ENCODE measurements at regions not wholly inside any gene's neighbourhood (a gene's known extent, or its start where the extent isn't known, plus 50 kb on each side); places are given as distances from the start of the nearest gene placed in this dataset.
A peak's percentile ranks its signal among the peaks of the same experiment; 100 is the strongest.
"Not testable (repeated sequence)": the region's sequence is repeated elsewhere in the genome, so short reads cannot be mapped to it uniquely, and the experiment has no call there.

GRCh38 chr3:182258538-182259177 is 534.6 kb upstream of the ATP11B start:
- DNase-seq (ENCODE audit: low read depth): peak; percentile 41

DNA sequence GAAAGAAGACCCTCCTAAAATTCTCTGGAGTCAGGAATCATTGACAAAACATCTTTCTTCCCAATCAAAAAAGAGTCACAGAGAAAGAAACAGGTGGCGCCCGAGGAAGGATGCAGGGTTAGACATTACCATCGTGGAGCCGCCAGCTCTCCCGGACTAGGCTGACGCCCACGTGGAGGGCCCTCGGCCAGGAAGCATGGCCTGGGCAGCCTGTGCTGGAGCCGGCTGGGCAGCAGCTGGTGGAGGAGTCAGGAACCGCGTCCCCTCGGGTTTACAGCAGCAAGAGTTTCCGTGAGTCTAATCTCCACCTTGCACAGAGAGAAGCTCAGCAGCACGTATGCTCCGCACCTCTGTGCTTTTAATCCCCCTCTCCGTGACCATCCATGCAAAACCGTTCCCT is 533.7 kb upstream of the ATP11B start:
- no peak for DNase-seq (ENCODE audit: low read depth)

DNA sequence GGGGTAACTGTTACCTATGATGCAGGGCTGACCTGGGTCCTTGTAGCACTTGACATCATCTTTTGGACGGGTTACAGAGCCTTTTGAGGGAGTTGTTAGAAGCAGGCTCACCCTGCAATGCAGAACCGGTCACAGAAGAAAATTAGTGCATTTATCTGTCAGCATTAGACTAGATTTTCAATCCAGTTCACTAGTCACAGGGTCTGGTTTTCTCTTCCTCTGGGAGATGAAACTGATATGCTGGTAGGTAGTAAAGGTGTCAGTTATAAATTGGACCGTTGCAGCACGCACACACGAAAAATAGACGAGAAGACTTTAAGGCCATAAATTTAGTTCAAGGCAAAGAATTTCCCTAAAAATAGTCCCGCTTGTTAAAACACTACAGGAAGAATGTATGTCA is 532.3 kb upstream of the ATP11B start:
- DNase-seq (ENCODE audit: low read depth): no peak

GRCh38 chr3:182268711-182269110 is 524.6 kb upstream of the ATP11B start:
- DNase-seq (ENCODE audit: low read depth): no peak

DNA sequence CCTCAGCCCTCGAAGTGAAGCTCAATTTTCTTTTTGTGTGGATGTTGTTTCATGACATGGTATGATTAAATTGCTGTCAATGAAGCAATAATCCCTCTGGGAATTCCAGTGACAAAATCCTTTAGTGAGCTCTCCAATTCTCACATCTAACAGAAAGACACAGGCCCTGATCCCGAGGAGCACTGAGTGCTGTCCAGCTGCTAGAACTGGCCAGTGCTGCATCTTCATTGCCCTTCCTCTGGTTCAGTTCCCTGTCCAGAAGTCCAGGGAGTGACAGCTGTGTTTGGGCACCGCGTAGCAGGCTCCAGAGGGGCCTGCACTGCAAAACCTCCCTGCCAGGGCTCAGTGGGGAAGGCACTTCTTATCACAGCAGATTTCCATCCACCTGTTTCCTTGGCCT is 516.8 kb upstream of the ATP11B start:
- DNase-seq (ENCODE audit: low read depth): no peak

GRCh38 chr3:182284793-182285192 is 508.5 kb upstream of the ATP11B start:
- DNase-seq (ENCODE audit: low read depth): no peak

GRCh38 chr3:182292591-182292990 is 500.7 kb upstream of the ATP11B start:
- DNase-seq (ENCODE audit: low read depth): no peak

GRCh38 chr3:182294256-182294655 is 499.0 kb upstream of the ATP11B start:
- DNase-seq (ENCODE audit: low read depth): peak; percentile 50

GRCh38 chr3:182294696-182295095 is 498.6 kb upstream of the ATP11B start:
- DNase-seq (ENCODE audit: low read depth): no peak

- DNase-seq (ENCODE audit: low read depth): no peak
These were observed 493.0 kb upstream of the ATP11B start for GRCh38 chr3:182300266-182300665.

DNA sequence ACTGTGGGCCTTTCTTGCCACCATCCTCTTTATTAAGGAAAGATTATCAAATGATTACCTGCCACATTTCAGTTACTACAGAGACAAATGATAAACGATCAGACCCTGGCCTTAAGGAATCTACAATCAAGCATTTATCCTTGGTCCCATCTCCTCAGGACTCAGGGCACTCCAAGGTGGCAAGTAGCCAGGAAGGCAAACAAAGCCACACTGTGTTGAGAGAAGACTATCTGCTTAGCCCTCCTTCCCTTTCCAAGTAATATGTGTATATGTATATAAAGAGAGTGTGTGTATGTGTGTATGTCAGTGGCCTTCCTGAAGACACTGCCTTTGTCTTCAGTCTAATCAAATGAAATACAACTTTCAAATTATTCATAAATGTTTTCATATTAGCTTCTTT is 490.1 kb upstream of the ATP11B start:
- DNase-seq (ENCODE audit: low read depth): no peak

DNA sequence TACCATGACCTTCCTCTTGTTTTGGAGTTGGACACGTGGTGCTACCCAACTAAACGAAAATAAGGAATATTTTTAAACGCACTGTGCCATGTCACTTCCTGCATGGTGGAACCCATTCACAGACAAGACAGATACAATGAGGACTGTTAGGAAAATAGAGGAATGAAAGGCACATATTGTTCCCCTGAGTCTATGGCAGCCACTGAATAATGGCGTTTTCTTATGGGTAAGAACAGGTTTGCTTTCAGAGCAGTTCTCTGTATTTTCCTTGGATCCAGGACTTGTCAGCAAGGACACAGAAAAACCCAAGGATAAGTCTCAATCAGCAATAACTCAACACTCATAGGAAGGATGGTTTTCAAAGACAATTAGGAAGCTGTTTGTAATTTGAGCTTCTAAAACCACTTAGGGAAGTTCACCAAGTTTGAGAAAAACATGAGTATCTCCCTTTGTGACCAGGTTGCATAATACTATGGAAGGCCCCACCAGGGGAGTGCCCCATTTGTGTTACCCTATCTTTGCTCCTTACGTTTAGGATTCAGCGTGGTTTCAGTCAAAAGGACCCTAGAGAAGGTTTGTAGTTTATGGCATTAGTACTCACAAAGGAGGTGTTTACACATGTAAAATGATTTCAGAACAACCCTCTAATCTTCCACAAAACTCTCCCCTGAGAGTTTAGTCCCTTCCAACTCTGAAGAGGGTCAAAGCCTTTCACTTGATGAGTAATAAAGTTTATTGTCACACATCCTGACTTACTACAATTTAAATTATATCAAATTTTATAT is 487.2 kb upstream of the ATP11B start:
- no peak for DNase-seq (ENCODE audit: low read depth)

DNA sequence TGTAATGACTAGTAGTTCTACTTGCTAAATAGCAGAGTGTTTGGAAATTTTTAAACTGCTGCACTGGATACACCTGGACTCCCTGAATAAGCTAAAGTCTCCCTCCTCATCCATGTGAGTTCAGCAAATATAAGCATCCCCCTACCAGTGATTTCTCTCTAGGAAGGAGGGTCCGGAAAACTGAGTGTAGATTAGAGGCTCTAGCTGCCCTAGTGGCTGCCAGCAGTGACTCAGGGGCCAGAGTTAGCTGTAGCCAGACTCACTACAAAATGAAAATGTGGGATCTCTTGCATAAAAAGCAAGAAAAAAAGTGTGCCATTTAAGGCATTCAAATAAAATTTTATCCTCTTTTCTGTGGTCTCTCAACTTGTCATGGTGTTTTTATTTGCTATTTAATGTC is 485.0 kb upstream of the ATP11B start:
- no peak for DNase-seq (ENCODE audit: low read depth)

GRCh38 chr3:182309120-182309519 is 484.2 kb upstream of the ATP11B start:
- DNase-seq (ENCODE audit: low read depth): no peak

GRCh38 chr3:182315313-182315712 is 478.0 kb upstream of the ATP11B start:
- DNase-seq (ENCODE audit: low read depth): no peak

GRCh38 chr3:182323126-182323700 is 470.1 kb upstream of the ATP11B start:
- DNase-seq (ENCODE audit: low read depth): no peak

DNA sequence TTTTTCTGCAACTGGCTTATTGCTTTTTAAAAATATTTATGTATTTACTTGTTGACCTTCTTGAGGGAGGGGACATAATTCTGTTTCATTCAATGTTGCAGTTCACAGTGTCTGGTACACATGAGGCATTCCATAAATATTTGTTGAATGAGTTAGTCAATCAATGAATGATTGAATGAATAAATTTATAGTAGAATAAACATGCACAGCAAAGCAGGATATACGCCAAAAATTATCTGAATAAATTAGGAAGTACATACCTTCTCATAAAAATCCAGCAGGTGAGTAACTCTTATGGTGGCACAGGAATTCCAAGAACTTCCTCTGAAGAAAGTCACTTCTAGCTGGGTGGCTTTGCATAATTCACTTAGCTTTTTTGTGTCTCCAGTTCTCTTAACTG is 469.4 kb upstream of the ATP11B start:
- no peak for DNase-seq (ENCODE audit: low read depth)

- DNase-seq (ENCODE audit: low read depth): peak; percentile 10
These were observed 467.9 kb upstream of the ATP11B start for GRCh38 chr3:182325213-182325950.

GRCh38 chr3:182327196-182327681 is 466.1 kb upstream of the ATP11B start:
- peak; percentile 38 for DNase-seq (ENCODE audit: low read depth)

DNA sequence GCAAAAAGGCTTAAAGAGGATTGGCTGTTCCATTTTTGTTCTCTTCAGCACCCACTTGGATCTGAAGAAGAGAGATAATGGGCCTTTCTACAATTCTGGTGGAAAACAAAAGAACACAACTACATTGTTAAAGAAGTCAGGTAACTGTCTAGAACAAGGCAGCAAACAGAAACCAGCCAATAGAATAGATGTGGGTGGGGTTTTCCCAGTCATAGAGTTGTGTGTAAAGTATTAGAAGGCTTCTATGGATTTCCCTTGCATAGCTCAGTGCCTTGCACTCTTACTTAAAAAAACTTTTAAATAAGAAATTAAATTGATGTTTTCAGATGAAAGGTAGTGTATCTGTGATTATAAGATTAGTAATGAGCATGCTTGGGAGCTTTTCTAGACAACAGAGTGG is 462.7 kb upstream of the ATP11B start:
- no peak for DNase-seq (ENCODE audit: low read depth)

GRCh38 chr3:182331341-182331740 is 462.0 kb upstream of the ATP11B start:
- no peak for DNase-seq (ENCODE audit: low read depth)

GRCh38 chr3:182342252-182342651 is 451.1 kb upstream of the ATP11B start:
- no peak for DNase-seq (ENCODE audit: low read depth)

DNA sequence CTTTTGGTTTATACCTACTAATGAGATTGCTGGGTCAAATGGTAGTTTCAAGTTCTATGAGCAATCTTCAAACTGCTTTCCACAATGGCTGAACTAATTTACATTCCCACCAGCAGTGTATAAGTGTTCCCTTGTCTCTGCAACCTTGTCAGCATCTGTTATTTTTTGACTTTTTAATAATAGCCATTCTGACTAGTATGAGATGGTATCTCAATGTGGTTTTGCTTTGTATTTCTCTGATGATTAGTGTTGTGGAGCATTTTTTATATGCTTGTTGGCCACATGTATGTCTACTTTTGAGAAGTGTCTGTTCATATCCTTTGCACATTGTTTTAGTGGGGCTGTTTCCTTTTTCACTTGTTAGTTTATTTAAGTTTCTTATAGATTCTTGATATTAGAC is 449.3 kb upstream of the ATP11B start:
- DNase-seq (ENCODE audit: low read depth): not testable (repeated sequence)
